Activated B cell treated with CpG ODN at 0.5 μM for 24 hours (primary cell): ENCODE measurements at regions not wholly inside any gene's neighbourhood (a gene's known extent, or its start where the extent isn't known, plus 50 kb on each side); places are given as distances from the start of the nearest gene placed in this dataset.

Experiments used
- ATAC-seq: fragments of 200-7000 bp; cut with Tn5 transposase; one replicate; pipeline ENCODE4 v1.10.0; 2021; ENCODE audit warnings: low read depth, mild to moderate bottlenecking, moderate library complexity
- CTCF ChIA-PET: fragments of 350-600 bp; sonication (Branson Sonifier 250); formaldehyde crosslinking; loops from one replicate; lab custom pipeline; 2021; ENCODE audit warnings: antibody characterized with exemption; lab: Charles Lee
- POLR2A ChIA-PET: fragments of 350-600 bp; sonication (Branson Sonifier 250); formaldehyde crosslinking; loops from one replicate; lab custom pipeline; 2021; ENCODE audit warnings: antibody characterized with exemption; lab: Charles Lee
- DNase-seq: peaks from one replicate; pipeline ENCODE4 v3.0.0; 2022
- H3K27ac Mint-ChIP-seq: one replicate; pipeline ENCODE4 v1.8.0; 2020; ENCODE audit warnings: mixed read lengths
- H3K27me3 Mint-ChIP-seq: one replicate; pipeline ENCODE4 v1.8.0; 2021; ENCODE audit warnings: mixed read lengths
- H3K36me3 Mint-ChIP-seq: one replicate; pipeline ENCODE4 v1.8.0; 2021; ENCODE audit warnings: low read depth, mixed read lengths
- H3K4me1 Mint-ChIP-seq: one replicate; pipeline ENCODE4 v1.8.0; 2021; ENCODE audit warnings: mixed read lengths
- H3K4me3 Mint-ChIP-seq: one replicate; pipeline ENCODE4 v1.8.0; 2020; ENCODE audit warnings: mild to moderate bottlenecking, mixed read lengths
- H3K9me3 Mint-ChIP-seq: one replicate; pipeline ENCODE4 v1.8.0; 2020; ENCODE audit warnings: mixed read lengths
- intact Hi-C: fragments of 100-400 bp; cut with micrococcal nuclease; formaldehyde crosslinking; loops from one replicate; pipeline ENCODE4 v1.15.1; 2024
- TF ChIP-seq, protein P1 (sequence below): fragments of 200-600 bp; IDR thresholded peaks from one replicate; pipeline ENCODE4 v1.8.0; 2022; ENCODE audit warnings: antibody characterized with exemption, mild to moderate bottlenecking

DNA sequence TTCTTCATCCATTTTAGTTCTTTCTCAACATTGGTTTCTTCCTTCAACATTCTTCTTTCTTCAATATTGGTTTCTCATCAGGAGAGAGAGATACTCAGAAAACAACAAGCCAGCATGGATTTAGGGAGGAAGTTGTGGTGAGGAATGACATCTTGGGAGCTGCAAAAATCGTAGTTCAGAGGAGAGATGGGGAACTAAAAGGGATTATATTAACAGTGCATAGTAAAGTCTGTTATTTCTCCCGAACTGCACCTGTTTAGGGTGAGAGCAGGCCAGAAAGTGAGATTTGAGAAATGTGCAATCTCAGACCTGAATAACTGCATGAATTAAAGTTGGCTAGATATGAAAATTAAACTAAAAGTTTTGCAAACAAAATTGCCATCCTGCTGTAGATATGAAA is 94.5 kb downstream of the CASP12 start:
- no peak overlapping the region for H3K4me3 Mint-ChIP-seq
- peaks cover 20% of the 10 kb centered on the region for H3K4me1 Mint-ChIP-seq
- no peaks in the 10 kb centered on the region for H3K27me3 Mint-ChIP-seq
- TF ChIP-seq, protein P1, sequence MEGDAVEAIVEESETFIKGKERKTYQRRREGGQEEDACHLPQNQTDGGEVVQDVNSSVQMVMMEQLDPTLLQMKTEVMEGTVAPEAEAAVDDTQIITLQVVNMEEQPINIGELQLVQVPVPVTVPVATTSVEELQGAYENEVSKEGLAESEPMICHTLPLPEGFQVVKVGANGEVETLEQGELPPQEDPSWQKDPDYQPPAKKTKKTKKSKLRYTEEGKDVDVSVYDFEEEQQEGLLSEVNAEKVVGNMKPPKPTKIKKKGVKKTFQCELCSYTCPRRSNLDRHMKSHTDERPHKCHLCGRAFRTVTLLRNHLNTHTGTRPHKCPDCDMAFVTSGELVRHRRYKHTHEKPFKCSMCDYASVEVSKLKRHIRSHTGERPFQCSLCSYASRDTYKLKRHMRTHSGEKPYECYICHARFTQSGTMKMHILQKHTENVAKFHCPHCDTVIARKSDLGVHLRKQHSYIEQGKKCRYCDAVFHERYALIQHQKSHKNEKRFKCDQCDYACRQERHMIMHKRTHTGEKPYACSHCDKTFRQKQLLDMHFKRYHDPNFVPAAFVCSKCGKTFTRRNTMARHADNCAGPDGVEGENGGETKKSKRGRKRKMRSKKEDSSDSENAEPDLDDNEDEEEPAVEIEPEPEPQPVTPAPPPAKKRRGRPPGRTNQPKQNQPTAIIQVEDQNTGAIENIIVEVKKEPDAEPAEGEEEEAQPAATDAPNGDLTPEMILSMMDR: no peak
- no peaks in the 10 kb centered on the region for H3K9me3 Mint-ChIP-seq
- ATAC-seq: no peak
- no peak overlapping the region for H3K27ac Mint-ChIP-seq
- no peak for DNase-seq
- CTCF ChIA-PET: no interaction called here
- H3K36me3 Mint-ChIP-seq: no peaks in the 10 kb centered on the region
- intact Hi-C loops: no loop called here
- POLR2A ChIA-PET: no interaction called here

DNA sequence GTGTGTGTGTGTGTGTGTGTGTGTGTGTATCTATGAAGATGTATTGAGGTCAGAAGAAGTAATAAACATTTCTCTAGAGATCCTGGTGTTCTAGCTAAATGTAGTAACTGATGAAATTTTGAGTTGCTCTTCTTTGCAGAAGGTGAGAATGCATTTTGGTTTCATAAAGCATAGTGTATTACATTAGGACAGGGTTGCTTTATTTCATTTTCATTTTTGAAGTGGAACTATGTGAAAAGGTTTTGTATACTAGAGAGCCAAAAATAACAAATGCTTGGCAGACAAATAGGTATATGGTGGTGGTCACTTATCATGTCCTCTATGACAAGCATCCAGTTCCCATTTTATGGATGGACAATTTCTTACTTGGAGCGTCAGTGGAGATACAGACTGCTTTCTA is 99.0 kb downstream of the CASP12 start:
- no peak for DNase-seq
- CTCF ChIA-PET: no interaction called here
- intact Hi-C loops: loop anchor here (2.0 kb wide), 3 partner anchors 40 to 94 kb away; no protein-coding TSS in a partner anchor

DNA sequence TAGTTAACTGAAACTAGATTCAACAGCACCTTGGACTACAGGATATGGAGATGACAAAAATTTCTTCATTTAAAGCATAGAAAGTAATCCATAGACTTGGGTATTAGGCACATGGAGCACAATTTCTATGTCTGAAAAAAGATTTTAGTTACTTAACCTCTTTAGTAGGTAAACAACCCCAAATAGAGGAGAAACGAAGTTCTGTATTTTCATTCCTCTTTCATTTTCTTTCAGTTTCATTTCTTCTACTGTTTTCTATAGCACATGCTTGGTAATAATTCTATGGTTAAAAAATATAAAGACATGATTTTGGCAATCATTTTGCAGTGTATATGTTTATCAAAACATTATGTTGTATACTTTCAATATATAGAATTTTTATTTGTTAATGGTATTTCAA is 99.5 kb downstream of the CASP12 start:
- ATAC-seq (peak; percentile 62), DNase-seq (no peak)
- CTCF ChIA-PET: no interaction called here
- no peaks in the 10 kb centered on the region for H3K27me3 Mint-ChIP-seq
- TF ChIP-seq, protein P1: no peak
- peaks cover 2% of the 10 kb centered on the region for H3K9me3 Mint-ChIP-seq
- POLR2A ChIA-PET: no interaction called here
- H3K4me3 Mint-ChIP-seq: peak overlapping the region; percentile 74
- intact Hi-C loops: loop anchor here (2.0 kb wide), 3 partner anchors 40 to 94 kb away; no protein-coding TSS in a partner anchor
- H3K27ac Mint-ChIP-seq: peak overlapping the region; percentile 91
- H3K36me3 Mint-ChIP-seq: no peaks in the 10 kb centered on the region
- H3K4me1 Mint-ChIP-seq: peaks cover 28% of the 10 kb centered on the region

More for the DNA sequence above, 99.0 kb downstream of the CASP12 start:
- no peaks in the 10 kb centered on the region for H3K36me3 Mint-ChIP-seq
- POLR2A ChIA-PET: no interaction called here
- TF ChIP-seq, protein P1: no peak
- H3K27ac Mint-ChIP-seq: peak overlapping the region; percentile 91
- H3K4me1 Mint-ChIP-seq: peaks cover 30% of the 10 kb centered on the region
- peak overlapping the region; percentile 74 for H3K4me3 Mint-ChIP-seq
- peaks cover 2% of the 10 kb centered on the region for H3K9me3 Mint-ChIP-seq
- ATAC-seq: peak; percentile 57
- H3K27me3 Mint-ChIP-seq: no peaks in the 10 kb centered on the region

DNA sequence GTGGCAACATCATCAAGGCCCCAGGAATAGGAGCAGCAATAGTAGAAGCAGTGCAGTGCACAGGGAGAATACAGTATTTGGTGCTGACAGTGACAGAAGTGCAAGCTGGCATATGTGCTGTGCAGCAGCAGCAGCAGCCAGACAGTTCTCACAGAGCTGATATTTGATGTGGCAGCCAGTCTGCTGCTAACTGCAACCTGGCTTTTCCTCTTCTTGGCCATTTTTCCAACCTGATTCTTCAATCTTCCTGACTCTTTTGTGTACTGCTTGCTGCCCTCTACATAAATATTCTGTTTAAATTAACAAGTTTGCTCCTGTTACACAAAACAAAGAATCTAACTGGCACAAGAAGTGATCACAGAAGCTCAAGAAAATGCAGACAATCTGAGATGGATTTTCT is 102.0 kb downstream of the CASP12 start:
- H3K27me3 Mint-ChIP-seq: no peaks in the 10 kb centered on the region
- TF ChIP-seq, protein P1: no peak
- no peaks in the 10 kb centered on the region for H3K36me3 Mint-ChIP-seq
- H3K4me1 Mint-ChIP-seq: peaks cover 26% of the 10 kb centered on the region
- no peak overlapping the region for H3K4me3 Mint-ChIP-seq
- peaks cover 2% of the 10 kb centered on the region for H3K9me3 Mint-ChIP-seq
- ChIA-PET POLR2A (no interaction called here), CTCF (interaction anchor here (1.4 kb wide), 1 partner anchor 150 kb away, joined by 4 read pairs; no protein-coding TSS in a partner anchor)
- no peak overlapping the region for H3K27ac Mint-ChIP-seq
- intact Hi-C loops: no loop called here
- no peak for DNase-seq
- ATAC-seq: no peak

DNA sequence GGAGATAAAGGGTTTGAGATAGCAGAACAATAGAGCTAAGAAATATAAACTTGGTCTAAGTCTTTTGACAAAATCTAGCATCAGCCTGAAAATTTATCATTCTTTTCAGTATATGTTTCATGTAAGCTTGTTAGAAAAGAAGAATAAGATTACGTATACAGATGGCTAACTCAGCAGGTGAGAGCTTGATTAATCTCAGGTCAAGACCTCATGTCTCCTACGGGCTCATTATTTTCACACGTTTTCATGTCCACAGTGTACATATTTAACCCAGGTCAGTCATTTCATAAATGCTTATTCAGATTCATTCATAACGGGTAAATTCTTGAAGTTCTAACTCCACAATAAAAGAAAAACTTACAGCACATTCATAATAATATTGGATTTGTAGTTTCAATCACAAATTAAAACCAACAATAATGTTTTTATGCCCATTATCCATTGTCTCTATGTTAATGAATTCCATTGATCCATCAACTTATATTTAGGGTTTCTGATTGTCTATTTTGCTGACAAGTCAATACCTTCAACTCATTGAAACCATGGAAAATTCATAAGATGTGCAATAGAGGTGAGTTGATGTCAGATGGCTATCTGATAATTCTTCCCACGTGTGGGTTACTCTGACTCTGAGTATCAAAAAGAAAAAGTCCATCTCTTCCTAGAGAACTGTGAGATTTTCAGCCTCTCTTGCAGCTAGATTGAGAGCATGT is 102.6 kb downstream of the CASP12 start:
- Mint-ChIP-seq H3K27ac (no peak overlapping the region), H3K9me3 (peaks cover 2% of the 10 kb centered on the region), H3K27me3 (no peaks in the 10 kb centered on the region), H3K36me3 (no peaks in the 10 kb centered on the region), H3K4me1 (peaks cover 26% of the 10 kb centered on the region), H3K4me3 (no peak overlapping the region)
- intact Hi-C loops: no loop called here
- DNase-seq (no peak), ATAC-seq (no peak)
- ChIA-PET CTCF (interaction anchor here (1.4 kb wide), 1 partner anchor 151 kb away, joined by 4 read pairs; no protein-coding TSS in a partner anchor), POLR2A (no interaction called here)
- TF ChIP-seq, protein P1: no peak
